HG03521 (cell line): ENCODE measurements at regions not wholly inside any gene's neighbourhood (a gene's known extent, or its start where the extent isn't known, plus 50 kb on each side); places are given as distances from the start of the nearest gene placed in this dataset.
"Not testable (repeated sequence)": the region's sequence is repeated elsewhere in the genome, so short reads cannot be mapped to it uniquely, and the experiment has no call there.

ENCODE experiments used
- ATAC-seq: cut with Tn5 transposase; IDR thresholded peaks from one replicate; pipeline ENCODE4 v1.9.1; 2021; ENCODE audit warnings: mild to moderate bottlenecking, moderate library complexity; ENCODE audit not compliant: unreplicated experiment

- ATAC-seq: no peak
Observed at GRCh38 chr11:122604621-122605020, 50.9 kb upstream of the UBASH3B start.

GRCh38 chr11:122601141-122602125, 54.1 kb upstream of the UBASH3B start:
- ATAC-seq: no peak

- ATAC-seq: no peak
Observed at GRCh38 chr11:122600290-122600689, 55.2 kb upstream of the UBASH3B start.

GRCh38 chr11:122599434-122599833, 56.1 kb upstream of the UBASH3B start:
- no peak for ATAC-seq

- no peak for ATAC-seq
Observed at GRCh38 chr11:122598971-122599370, 56.6 kb upstream of the UBASH3B start.

- no peak for ATAC-seq
Observed at GRCh38 chr11:122597511-122597910, 58.0 kb upstream of the UBASH3B start.

- no peak for ATAC-seq
Observed at GRCh38 chr11:122594986-122595645, 60.4 kb upstream of the UBASH3B start.

GRCh38 chr11:122593473-122594420, 61.8 kb upstream of the UBASH3B start:
- no peak for ATAC-seq

GRCh38 chr11:122592641-122593040, 62.9 kb upstream of the UBASH3B start:
- no peak for ATAC-seq

- ATAC-seq: no peak
Observed at GRCh38 chr11:122584670-122585069, 70.9 kb upstream of the UBASH3B start.

GRCh38 chr11:122580071-122580470, 75.5 kb upstream of the UBASH3B start:
- ATAC-seq: not testable (repeated sequence)

GRCh38 chr11:122578171-122578825, 77.2 kb upstream of the UBASH3B start:
- ATAC-seq: no peak

- no peak for ATAC-seq
Observed at GRCh38 chr11:122572592-122572991, 82.9 kb upstream of the UBASH3B start.

GRCh38 chr11:122563761-122564160, 91.8 kb upstream of the UBASH3B start:
- no peak for ATAC-seq

- no peak for ATAC-seq
Observed at GRCh38 chr11:122559734-122560382, 95.7 kb upstream of the UBASH3B start.

GRCh38 chr11:122559218-122559617, 96.3 kb upstream of the UBASH3B start:
- ATAC-seq: not testable (repeated sequence)

- ATAC-seq: not testable (repeated sequence)
Observed at GRCh38 chr11:122557163-122557562, 98.4 kb upstream of the UBASH3B start.

GRCh38 chr11:122556605-122557004, 98.9 kb upstream of the UBASH3B start:
- ATAC-seq: no peak

GRCh38 chr11:122538060-122538459, 117.5 kb upstream of the UBASH3B start:
- ATAC-seq: no peak

- ATAC-seq: no peak
Observed at GRCh38 chr11:122524898-122525297, 130.6 kb upstream of the UBASH3B start.
